Suprapubic skin (tissue), 4 donors: ENCODE measurements at regions not wholly inside any gene's neighbourhood (a gene's known extent, or its start where the extent isn't known, plus 50 kb on each side); places are given as distances from the start of the nearest gene placed in this dataset.

Experiments used
- DNase-seq, 2 donors: peaks; one replicate each; pipeline ENCODE4 v3.0.0-alpha.2; 2019; ENCODE audit warnings: low spot score in 2 of 2
- H3K27ac ChIP-seq: fragments of 200-600 bp; sonication (generic); one replicate; pipeline ENCODE4 v1.5.1; 2019
- H3K27me3 ChIP-seq: fragments of 200-600 bp; sonication (generic); one replicate; pipeline ENCODE4 v1.5.1; 2019
- H3K36me3 ChIP-seq: fragments of 200-600 bp; sonication (generic); one replicate; pipeline ENCODE4 v1.5.1; 2019
- H3K4me1 ChIP-seq: fragments of 200-600 bp; sonication (generic); one replicate; pipeline ENCODE4 v1.5.1; 2019
- H3K4me3 ChIP-seq: fragments of 200-600 bp; sonication (generic); one replicate; pipeline ENCODE4 v1.5.1; 2019; ENCODE audit warnings: mild to moderate bottlenecking
- H3K9me3 ChIP-seq: fragments of 200-600 bp; sonication (generic); one replicate; pipeline ENCODE4 v1.5.1; 2019
- EP300 ChIP-seq: sonication (generic); formaldehyde crosslinking; IDR thresholded peaks from one replicate; pipeline ENCODE4 v1.6.1; 2017; ENCODE audit warnings: antibody characterized with exemption
- POLR2A ChIP-seq, 2 donors: fragments of 450-650 bp; IDR thresholded peaks; one replicate each; pipeline ENCODE4 v1.6.1; 2017; ENCODE audit warnings: antibody characterized with exemption in 2 of 2, mild to moderate bottlenecking in 2 of 2, moderate library complexity in 2 of 2
- POLR2AphosphoS5 ChIP-seq, 3 donors: sonication (generic); formaldehyde crosslinking; IDR thresholded peaks; one replicate each; pipeline ENCODE4 v1.6.1; 2017; ENCODE audit warnings: antibody characterized with exemption in 3 of 3
- WGBS: methylation state at CpG from one replicate; pipeline ENCODE4 v1.1.5; 2018; 5-methylcytosine and 5-hydroxymethylcytosine counted together
- TF ChIP-seq, protein P1 (sequence below), 2 donors: fragments of 200-600 bp in 1 of 2; fragments of 450-650 bp in 1 of 2; sonication (generic) in 1 of 2; IDR thresholded peaks; one replicate each; pipeline ENCODE4 v1.5.1; 2016 to 2019; ENCODE audit warnings: antibody characterized with exemption in 2 of 2, mild to moderate bottlenecking in 1 of 2, moderate library complexity in 1 of 2

DNA sequence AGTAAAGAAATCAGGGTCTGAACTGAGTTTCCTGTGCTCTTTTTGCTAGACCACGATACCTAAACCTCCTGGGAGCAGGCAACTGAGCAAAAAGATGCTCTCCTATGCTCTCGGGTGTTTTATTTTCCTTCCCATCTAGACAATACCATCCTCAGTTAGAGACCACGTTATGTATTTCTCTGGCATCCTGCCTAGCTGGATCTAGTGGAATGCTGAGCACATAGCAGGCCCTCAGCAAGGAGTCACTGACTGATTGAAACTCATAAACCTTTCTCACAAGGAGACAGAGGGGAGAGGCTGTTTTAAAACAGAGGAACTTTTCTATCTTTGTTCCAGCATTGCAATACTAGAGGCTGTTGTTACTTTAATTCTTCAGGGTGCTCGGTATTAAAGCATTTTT lies 168.0 kb downstream of the CYYR1 start:
- peaks cover 10% of the 10 kb centered on the region for H3K4me1 ChIP-seq
- no peaks in the 10 kb centered on the region for H3K9me3 ChIP-seq
- H3K27ac ChIP-seq, result no peak overlapping the region
- no peak overlapping the region for H3K4me3 ChIP-seq
- no peak for DNase-seq
- H3K36me3 ChIP-seq, result no peaks in the 10 kb centered on the region
- TF ChIP-seq EP300 (no peak), POLR2AphosphoS5 (IDR thresholded peaks at IDR 0.05) (no peak), POLR2A (IDR thresholded peaks at IDR 0.05) (no peak)
- TF ChIP-seq, protein P1, sequence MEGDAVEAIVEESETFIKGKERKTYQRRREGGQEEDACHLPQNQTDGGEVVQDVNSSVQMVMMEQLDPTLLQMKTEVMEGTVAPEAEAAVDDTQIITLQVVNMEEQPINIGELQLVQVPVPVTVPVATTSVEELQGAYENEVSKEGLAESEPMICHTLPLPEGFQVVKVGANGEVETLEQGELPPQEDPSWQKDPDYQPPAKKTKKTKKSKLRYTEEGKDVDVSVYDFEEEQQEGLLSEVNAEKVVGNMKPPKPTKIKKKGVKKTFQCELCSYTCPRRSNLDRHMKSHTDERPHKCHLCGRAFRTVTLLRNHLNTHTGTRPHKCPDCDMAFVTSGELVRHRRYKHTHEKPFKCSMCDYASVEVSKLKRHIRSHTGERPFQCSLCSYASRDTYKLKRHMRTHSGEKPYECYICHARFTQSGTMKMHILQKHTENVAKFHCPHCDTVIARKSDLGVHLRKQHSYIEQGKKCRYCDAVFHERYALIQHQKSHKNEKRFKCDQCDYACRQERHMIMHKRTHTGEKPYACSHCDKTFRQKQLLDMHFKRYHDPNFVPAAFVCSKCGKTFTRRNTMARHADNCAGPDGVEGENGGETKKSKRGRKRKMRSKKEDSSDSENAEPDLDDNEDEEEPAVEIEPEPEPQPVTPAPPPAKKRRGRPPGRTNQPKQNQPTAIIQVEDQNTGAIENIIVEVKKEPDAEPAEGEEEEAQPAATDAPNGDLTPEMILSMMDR (IDR thresholded peaks at IDR 0.05), result no peak
- WGBS, result 76% methylated on average over 4 of the region's 4 CpGs
- H3K27me3 ChIP-seq, result no peaks in the 10 kb centered on the region

DNA sequence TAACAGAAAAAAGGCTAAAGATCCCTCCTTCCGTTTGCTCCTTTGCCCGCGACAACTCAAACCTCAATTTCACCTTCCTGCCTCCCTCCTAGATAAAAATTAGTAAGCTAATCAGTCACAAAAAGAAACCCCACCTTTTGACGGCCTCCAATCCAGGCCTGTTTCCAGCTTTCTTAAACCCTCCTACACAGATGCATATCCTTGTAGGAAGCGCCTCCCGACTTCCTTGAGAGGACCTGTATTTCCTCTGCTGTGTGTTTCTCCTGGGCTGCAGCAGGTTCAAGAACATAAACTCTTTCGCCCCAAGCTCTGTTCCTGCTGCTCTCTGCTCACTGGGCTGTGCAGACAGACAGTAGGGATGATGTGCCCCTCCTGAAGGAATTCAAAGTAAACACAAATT lies 168.8 kb downstream of the CYYR1 start:
- DNase-seq, result no peak
- Histone ChIP-seq H3K27ac (no peak overlapping the region), H3K27me3 (no peaks in the 10 kb centered on the region), H3K9me3 (no peaks in the 10 kb centered on the region), H3K36me3 (no peaks in the 10 kb centered on the region), H3K4me3 (no peak overlapping the region), H3K4me1 (peaks cover 9% of the 10 kb centered on the region)
- WGBS, result 91% methylated on average over 7 of the region's 7 CpGs
- TF ChIP-seq, protein P1 (IDR thresholded peaks at IDR 0.05), result no peak
- no peak for TF ChIP-seq EP300
- TF ChIP-seq POLR2AphosphoS5 (IDR thresholded peaks at IDR 0.05), result no peak
- no peak for TF ChIP-seq POLR2A (IDR thresholded peaks at IDR 0.05)

DNA sequence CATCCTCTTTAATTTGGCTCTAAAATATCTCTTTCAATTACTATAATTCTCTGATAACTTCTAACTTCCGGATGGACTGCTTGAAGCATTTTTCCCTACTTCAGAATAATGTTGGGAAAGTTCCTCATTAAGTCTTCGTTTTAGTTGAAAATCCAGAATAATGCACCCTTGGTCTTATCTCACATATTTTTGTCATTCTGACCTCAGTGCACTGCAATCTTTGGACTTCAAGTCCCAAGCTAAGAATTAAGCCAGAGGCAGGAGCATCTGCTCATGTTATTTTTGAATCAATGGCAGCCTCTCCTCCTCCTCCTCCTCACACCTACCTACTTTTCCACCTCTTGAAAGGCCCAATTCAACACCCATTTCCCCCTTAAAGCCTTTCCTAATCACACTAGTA lies 169.8 kb downstream of the CYYR1 start:
- no peaks in the 10 kb centered on the region for H3K27me3 ChIP-seq
- H3K36me3 ChIP-seq, result no peaks in the 10 kb centered on the region
- 67% methylated on average over 2 of the region's 2 CpGs for WGBS
- H3K27ac ChIP-seq, result no peak overlapping the region
- no peaks in the 10 kb centered on the region for H3K9me3 ChIP-seq
- peaks cover 7% of the 10 kb centered on the region for H3K4me1 ChIP-seq
- TF ChIP-seq POLR2A (IDR thresholded peaks at IDR 0.05), result no peak
- TF ChIP-seq, protein P1 (IDR thresholded peaks at IDR 0.05), result no peak
- TF ChIP-seq EP300, result no peak
- TF ChIP-seq POLR2AphosphoS5 (IDR thresholded peaks at IDR 0.05), result no peak
- no peak overlapping the region for H3K4me3 ChIP-seq
- no peak for DNase-seq

DNA sequence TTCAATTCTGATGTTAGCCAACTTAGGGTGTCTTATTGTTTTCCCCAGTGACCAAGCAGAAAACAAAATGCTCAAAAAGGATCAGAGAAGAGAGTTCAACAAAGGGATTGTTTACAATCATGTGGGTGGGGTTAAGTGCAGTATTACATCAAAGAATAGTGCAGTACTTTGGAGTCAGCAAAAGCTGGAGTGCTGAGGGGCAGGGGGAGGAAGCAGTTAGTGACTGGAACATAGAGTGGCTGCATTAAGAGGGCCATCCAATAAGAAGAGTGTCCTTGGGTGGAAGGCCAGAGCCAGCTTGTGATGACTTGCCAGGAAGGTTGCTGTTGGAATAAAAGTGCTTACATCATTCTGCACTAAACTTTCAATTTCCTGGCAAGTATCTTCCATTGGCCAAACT lies 175.5 kb downstream of the CYYR1 start:
- no peak for TF ChIP-seq POLR2A (IDR thresholded peaks at IDR 0.05)
- TF ChIP-seq, protein P1 (IDR thresholded peaks at IDR 0.05), result no peak
- no peak for TF ChIP-seq POLR2AphosphoS5 (IDR thresholded peaks at IDR 0.05)
- TF ChIP-seq EP300, result no peak
- Histone ChIP-seq H3K27ac (no peak overlapping the region), H3K4me1 (no peaks in the 10 kb centered on the region), H3K4me3 (no peak overlapping the region), H3K9me3 (no peaks in the 10 kb centered on the region), H3K36me3 (no peaks in the 10 kb centered on the region), H3K27me3 (no peaks in the 10 kb centered on the region)
- no peak for DNase-seq

DNA sequence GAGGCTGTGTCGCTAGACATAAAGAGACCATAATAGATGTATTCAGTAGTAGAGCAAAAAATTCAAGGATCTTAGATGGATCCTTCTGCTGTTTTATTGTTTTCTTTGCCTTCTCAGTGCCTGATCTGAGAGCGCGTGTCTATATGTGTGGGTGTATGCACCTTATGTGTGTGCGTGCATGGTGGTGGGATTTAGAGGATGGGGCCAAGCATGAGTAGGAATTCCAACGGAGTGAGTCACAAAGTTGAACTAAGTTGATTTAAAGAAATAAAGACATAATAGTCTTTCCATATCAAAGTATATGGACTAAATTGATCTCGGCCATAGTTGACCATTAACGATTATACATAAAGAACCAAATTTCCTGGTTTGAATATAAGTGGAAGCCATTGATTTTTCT lies 178.7 kb downstream of the CYYR1 start:
- H3K9me3 ChIP-seq, result no peaks in the 10 kb centered on the region
- WGBS, result 93% methylated on average over 7 of the region's 7 CpGs
- H3K27me3 ChIP-seq, result no peaks in the 10 kb centered on the region
- DNase-seq, result no peak
- no peak overlapping the region for H3K4me3 ChIP-seq
- TF ChIP-seq, protein P1 (IDR thresholded peaks at IDR 0.05), result no peak
- no peak for TF ChIP-seq POLR2A (IDR thresholded peaks at IDR 0.05)
- no peak for TF ChIP-seq EP300
- no peak for TF ChIP-seq POLR2AphosphoS5 (IDR thresholded peaks at IDR 0.05)
- H3K27ac ChIP-seq, result no peak overlapping the region
- peaks cover 16% of the 10 kb centered on the region for H3K4me1 ChIP-seq
- no peaks in the 10 kb centered on the region for H3K36me3 ChIP-seq
